ENCODE measurements at regions not wholly inside any gene's neighbourhood (a gene's known extent, or its start where the extent isn't known, plus 50 kb on each side); places are given as distances from the start of the nearest gene placed in this dataset.

GRCh38 chr7:155373359-155374273 is 75.9 kb downstream of the INSIG1 start (continued):
- TF ChIP-seq POLR2A (IDR thresholded peaks at IDR 0.05; ENCODE audit: control extremely low read depth in 1 of 2, low read depth in 2 of 2, low read length in 2 of 2) = no peak
- TF ChIP-seq CHD2 (IDR thresholded peaks at IDR 0.05; ENCODE audit: low read length) = no peak
- no peak for TF ChIP-seq RXRA (IDR thresholded peaks at IDR 0.05; ENCODE audit: insufficient read depth, low read depth, low read length)
- TF ChIP-seq KDM4A (IDR thresholded peaks at IDR 0.05; ENCODE audit: low read depth, low read length, severe bottlenecking) = peak; percentile 2
- TF ChIP-seq ASH2L (IDR thresholded peaks at IDR 0.05; ENCODE audit: low read length) = no peak
- no peak for TF ChIP-seq SIX5 (IDR thresholded peaks at IDR 0.05; ENCODE audit: low read depth, low read length)
- TF ChIP-seq RNF2 (IDR thresholded peaks at IDR 0.05; ENCODE audit: borderline replicate concordance, low read depth, low read length, missing control alignments, poor library complexity, severe bottlenecking) = peak; percentile 95
- TF ChIP-seq CBX8 (IDR thresholded peaks at IDR 0.05; ENCODE audit: borderline replicate concordance, low read depth, low read length) = peak; percentile 2
- TF ChIP-seq TBP (IDR thresholded peaks at IDR 0.05; ENCODE audit: low read depth, low read length) = no peak
- no peak for TF ChIP-seq POU5F1 (IDR thresholded peaks at IDR 0.05; ENCODE audit: low read depth, low read length)
- no peak for TF ChIP-seq POLR2AphosphoS5 (IDR thresholded peaks at IDR 0.05; ENCODE audit: low read depth, low read length)
- no peak for TF ChIP-seq TAF1 (IDR thresholded peaks at IDR 0.05; ENCODE audit: low read depth, low read length)
- TF ChIP-seq, protein P1, sequence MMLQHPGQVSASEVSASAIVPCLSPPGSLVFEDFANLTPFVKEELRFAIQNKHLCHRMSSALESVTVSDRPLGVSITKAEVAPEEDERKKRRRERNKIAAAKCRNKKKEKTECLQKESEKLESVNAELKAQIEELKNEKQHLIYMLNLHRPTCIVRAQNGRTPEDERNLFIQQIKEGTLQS (IDR thresholded peaks at IDR 0.05; ENCODE audit: insufficient read depth, low read depth, low read length) = no peak
- TF ChIP-seq CBX5 (IDR thresholded peaks at IDR 0.05; ENCODE audit: low read depth, low read length) = no peak
- TF ChIP-seq SUZ12 (IDR thresholded peaks at IDR 0.05; ENCODE audit: low read length) = peak; percentile 94
- TF ChIP-seq TCF12 (IDR thresholded peaks at IDR 0.05; ENCODE audit: low read depth, low read length) = no peak
- no peak for TF ChIP-seq SAP30 (IDR thresholded peaks at IDR 0.05; ENCODE audit: insufficient read depth, insufficient replicate concordance, low read length)
- no peak for TF ChIP-seq E2F6 (IDR thresholded peaks at IDR 0.05)
- TF ChIP-seq SP2 (IDR thresholded peaks at IDR 0.05; ENCODE audit: low read length) = no peak
- no peak for TF ChIP-seq NRF1 (IDR thresholded peaks at IDR 0.05; ENCODE audit: low read depth, low read length)
- TF ChIP-seq RBBP5 (IDR thresholded peaks at IDR 0.05; ENCODE audit: borderline replicate concordance, low read depth, low read length) = no peak
- no peak for TF ChIP-seq YY1 (IDR thresholded peaks at IDR 0.05; ENCODE audit: low read depth, low read length)
- TF ChIP-seq SIN3A (conservative IDR thresholded peaks at IDR 0.05 in 1 of 2, IDR thresholded peaks at IDR 0.05 in 1 of 2; ENCODE audit: low read depth in 1 of 2, low read length in 2 of 2) = no peak
